ENCODE measurements at regions not wholly inside any gene's neighbourhood (a gene's known extent, or its start where the extent isn't known, plus 50 kb on each side); places are given as distances from the start of the nearest gene placed in this dataset.

DNA sequence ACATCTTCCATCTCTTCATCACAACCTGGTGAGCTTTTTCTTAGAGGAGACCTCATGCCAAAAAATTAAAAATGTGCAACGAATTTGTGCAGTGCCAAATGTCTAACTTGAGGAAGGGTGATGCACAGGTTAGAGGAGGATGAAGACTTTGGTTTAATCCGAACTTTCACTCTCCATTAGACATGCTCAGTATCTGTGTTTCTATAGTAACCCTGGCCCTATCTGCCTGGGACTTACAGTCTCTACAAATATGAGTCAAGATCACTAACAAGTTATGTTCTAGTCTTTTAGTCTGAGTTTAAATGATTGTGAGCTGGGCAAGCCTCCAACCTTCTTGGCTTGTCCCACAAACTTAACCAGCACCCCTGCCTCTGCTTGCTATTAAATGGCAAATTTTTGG, 377.0 kb downstream of the BMP2 start:
- TF ChIP-seq TEAD4 (IDR thresholded peaks at IDR 0.05): no peak
- TF ChIP-seq YY1 (IDR thresholded peaks at IDR 0.05; ENCODE audit: low read depth): no peak
- TF ChIP-seq RAD21 (IDR thresholded peaks at IDR 0.05; ENCODE audit: low read depth): no peak
- TF ChIP-seq TAF1 (IDR thresholded peaks at IDR 0.05; ENCODE audit: low read depth): no peak
- TF ChIP-seq CEBPB (IDR thresholded peaks at IDR 0.05): no peak
- TF ChIP-seq NFIC (IDR thresholded peaks at IDR 0.05): no peak
- no peak for TF ChIP-seq FOXM1 (IDR thresholded peaks at IDR 0.05; ENCODE audit: borderline replicate concordance, low read depth)
- TF ChIP-seq EP300 (IDR thresholded peaks at IDR 0.05; ENCODE audit: borderline replicate concordance): no peak
- TF ChIP-seq CREB1 (IDR thresholded peaks at IDR 0.05; ENCODE audit: low read depth): no peak
- no peak for TF ChIP-seq ZBTB7A (IDR thresholded peaks at IDR 0.05; ENCODE audit: low read depth)
- no peak for TF ChIP-seq TCF12 (IDR thresholded peaks at IDR 0.05; ENCODE audit: low read depth)
- TF ChIP-seq, protein P1, sequence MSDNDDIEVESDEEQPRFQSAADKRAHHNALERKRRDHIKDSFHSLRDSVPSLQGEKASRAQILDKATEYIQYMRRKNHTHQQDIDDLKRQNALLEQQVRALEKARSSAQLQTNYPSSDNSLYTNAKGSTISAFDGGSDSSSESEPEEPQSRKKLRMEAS (IDR thresholded peaks at IDR 0.05): no peak
- TF ChIP-seq USF1 (IDR thresholded peaks at IDR 0.05): no peak
- no peak for TF ChIP-seq EGR1 (IDR thresholded peaks at IDR 0.05)
- no peak for TF ChIP-seq REST (IDR thresholded peaks at IDR 0.05; ENCODE audit: low read depth)

DNA sequence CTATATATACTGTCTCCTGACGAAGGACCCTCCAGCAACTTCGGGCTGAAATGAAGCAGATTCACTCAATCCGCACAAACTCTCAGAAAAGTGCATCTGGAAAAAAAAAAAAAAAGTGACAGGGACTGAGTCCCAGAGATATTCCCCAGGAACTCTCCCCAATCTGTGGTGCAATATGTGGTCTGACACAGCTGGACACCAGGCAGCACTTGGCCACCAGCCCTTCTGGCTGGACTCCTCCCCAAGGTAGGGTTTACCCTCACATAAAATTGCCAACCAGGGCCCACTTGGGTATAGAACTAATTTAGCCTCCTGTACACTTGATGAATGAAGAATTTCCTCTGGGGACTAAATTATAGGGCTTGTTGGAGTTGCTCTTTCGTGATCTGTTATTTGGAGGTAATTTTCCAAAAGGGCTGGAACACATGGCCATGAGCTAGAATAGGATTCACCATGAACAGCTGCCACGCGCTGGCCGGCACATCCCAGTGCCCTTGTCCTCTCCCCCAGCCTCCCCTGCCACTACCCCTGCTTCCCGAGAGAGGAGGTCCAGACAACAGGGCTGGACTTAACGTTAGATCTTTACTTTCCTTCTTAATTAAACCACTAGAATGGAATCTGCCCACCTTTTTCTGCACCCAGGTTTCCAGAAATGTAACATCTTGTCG, 379.2 kb downstream of the BMP2 start:
- TF ChIP-seq CEBPB (IDR thresholded peaks at IDR 0.05) (no peak), RAD21 (IDR thresholded peaks at IDR 0.05; ENCODE audit: low read depth) (no peak), TAF1 (IDR thresholded peaks at IDR 0.05; ENCODE audit: low read depth) (no peak), FOXM1 (IDR thresholded peaks at IDR 0.05; ENCODE audit: borderline replicate concordance, low read depth) (no peak), ZBTB7A (IDR thresholded peaks at IDR 0.05; ENCODE audit: low read depth) (no peak), EGR1 (IDR thresholded peaks at IDR 0.05) (no peak), USF1 (IDR thresholded peaks at IDR 0.05) (no peak), TCF12 (IDR thresholded peaks at IDR 0.05; ENCODE audit: low read depth) (no peak), CREB1 (IDR thresholded peaks at IDR 0.05; ENCODE audit: low read depth) (no peak), TEAD4 (IDR thresholded peaks at IDR 0.05) (no peak), EP300 (IDR thresholded peaks at IDR 0.05; ENCODE audit: borderline replicate concordance) (no peak), YY1 (IDR thresholded peaks at IDR 0.05; ENCODE audit: low read depth) (no peak), NFIC (IDR thresholded peaks at IDR 0.05) (no peak), REST (IDR thresholded peaks at IDR 0.05; ENCODE audit: low read depth) (no peak)
- TF ChIP-seq, protein P1 (IDR thresholded peaks at IDR 0.05): no peak

- TF ChIP-seq ZBTB7A (IDR thresholded peaks at IDR 0.05; ENCODE audit: low read depth) (no peak), REST (IDR thresholded peaks at IDR 0.05; ENCODE audit: low read depth) (no peak)
These were observed 379.7 kb downstream of the BMP2 start for GRCh38 chr20:7147220-7147601.

DNA sequence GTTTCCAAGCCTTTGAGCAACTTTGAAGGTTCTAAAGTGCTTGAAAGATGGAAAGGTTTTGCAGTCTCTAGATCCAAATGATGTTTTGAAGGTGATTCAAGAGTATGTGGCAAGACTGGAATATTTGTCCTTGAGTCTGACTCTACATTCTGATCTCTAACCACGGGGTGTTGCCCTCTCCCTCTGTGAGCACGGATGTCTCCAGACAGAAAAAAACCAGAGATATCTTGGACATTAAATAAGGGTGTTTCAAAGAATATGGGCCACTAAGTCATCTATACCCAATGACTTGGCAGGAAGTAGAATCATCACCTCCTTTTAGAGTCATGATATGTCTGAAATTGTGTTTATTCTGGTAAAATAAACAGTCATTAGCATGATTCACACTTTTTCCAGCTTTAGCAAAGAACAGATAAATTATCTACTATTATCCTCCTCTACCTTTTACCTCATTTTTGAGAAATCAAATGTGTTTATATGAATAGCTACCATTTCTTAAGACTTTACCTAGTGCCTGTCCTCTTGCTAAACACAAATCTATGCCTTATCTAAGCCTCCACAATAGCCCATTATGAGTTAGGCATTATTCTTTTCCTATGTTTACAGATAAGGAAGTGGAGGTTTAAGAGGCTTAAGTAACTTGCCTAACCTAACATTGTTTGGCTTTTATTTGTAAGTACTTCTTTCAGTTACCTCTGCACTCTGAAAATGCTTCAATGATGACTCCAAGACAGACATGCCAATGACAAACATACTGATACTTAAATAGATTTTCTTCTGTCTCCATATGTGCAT, 384.4 kb downstream of the BMP2 start:
- TF ChIP-seq, protein P1 (IDR thresholded peaks at IDR 0.05): no peak
- no peak for TF ChIP-seq FOXM1 (IDR thresholded peaks at IDR 0.05; ENCODE audit: borderline replicate concordance, low read depth)
- no peak for TF ChIP-seq EP300 (IDR thresholded peaks at IDR 0.05; ENCODE audit: borderline replicate concordance)
- TF ChIP-seq NFIC (IDR thresholded peaks at IDR 0.05): no peak
